GM12874 (cell line): ENCODE measurements at regions not wholly inside any gene's neighbourhood (a gene's known extent, or its start where the extent isn't known, plus 50 kb on each side); places are given as distances from the start of the nearest gene placed in this dataset.

Source experiments
- TF ChIP-seq, protein P1 (sequence below): IDR thresholded peaks from 2 replicates; pipeline ENCODE4 v1.5.1; 2011; ENCODE audit warnings: low read depth, mild to moderate bottlenecking, control low read depth, low read length, moderate library complexity; ENCODE audit not compliant: insufficient read depth

DNA sequence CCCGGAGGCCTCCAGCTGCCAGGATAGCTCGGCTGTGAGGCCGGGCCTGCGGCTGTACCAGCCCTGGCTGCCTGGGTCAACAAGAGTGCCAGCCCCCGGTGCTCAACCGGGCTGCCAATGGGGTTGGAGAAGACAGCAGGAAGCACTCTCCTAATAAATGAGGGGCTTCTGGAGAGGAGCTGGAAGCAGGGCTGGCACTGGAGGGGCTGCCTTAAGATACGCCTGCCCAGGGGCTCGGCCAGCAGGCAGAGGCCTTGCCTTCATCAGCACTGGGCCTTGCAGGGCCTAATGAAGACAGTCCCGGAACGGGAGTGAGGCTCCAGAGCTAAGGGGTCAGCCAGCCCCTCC lies 73.6 kb downstream of the TEX51 start:
- TF ChIP-seq, protein P1, sequence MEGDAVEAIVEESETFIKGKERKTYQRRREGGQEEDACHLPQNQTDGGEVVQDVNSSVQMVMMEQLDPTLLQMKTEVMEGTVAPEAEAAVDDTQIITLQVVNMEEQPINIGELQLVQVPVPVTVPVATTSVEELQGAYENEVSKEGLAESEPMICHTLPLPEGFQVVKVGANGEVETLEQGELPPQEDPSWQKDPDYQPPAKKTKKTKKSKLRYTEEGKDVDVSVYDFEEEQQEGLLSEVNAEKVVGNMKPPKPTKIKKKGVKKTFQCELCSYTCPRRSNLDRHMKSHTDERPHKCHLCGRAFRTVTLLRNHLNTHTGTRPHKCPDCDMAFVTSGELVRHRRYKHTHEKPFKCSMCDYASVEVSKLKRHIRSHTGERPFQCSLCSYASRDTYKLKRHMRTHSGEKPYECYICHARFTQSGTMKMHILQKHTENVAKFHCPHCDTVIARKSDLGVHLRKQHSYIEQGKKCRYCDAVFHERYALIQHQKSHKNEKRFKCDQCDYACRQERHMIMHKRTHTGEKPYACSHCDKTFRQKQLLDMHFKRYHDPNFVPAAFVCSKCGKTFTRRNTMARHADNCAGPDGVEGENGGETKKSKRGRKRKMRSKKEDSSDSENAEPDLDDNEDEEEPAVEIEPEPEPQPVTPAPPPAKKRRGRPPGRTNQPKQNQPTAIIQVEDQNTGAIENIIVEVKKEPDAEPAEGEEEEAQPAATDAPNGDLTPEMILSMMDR, result no peak

DNA sequence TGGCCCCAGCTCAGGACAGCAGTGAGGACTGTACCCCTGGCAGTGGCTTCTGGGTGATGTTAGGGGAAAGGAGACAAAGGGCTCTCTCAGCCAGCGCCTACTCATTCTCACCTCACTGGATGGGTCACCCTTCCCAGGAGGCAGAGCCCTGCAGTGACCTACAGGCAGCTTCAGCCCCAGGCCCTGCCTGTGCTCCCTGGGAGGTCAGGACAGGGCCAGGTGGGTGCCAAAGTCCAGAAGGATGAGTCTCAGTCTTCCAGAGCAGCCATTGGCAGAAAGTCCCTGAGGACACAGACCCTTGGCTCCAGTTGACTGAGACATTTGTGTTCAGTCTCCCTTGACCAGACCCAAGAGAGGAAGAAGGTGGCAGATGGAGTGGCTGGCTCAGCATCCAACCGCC lies 75.1 kb downstream of the TEX51 start:
- TF ChIP-seq, protein P1, result no peak

DNA sequence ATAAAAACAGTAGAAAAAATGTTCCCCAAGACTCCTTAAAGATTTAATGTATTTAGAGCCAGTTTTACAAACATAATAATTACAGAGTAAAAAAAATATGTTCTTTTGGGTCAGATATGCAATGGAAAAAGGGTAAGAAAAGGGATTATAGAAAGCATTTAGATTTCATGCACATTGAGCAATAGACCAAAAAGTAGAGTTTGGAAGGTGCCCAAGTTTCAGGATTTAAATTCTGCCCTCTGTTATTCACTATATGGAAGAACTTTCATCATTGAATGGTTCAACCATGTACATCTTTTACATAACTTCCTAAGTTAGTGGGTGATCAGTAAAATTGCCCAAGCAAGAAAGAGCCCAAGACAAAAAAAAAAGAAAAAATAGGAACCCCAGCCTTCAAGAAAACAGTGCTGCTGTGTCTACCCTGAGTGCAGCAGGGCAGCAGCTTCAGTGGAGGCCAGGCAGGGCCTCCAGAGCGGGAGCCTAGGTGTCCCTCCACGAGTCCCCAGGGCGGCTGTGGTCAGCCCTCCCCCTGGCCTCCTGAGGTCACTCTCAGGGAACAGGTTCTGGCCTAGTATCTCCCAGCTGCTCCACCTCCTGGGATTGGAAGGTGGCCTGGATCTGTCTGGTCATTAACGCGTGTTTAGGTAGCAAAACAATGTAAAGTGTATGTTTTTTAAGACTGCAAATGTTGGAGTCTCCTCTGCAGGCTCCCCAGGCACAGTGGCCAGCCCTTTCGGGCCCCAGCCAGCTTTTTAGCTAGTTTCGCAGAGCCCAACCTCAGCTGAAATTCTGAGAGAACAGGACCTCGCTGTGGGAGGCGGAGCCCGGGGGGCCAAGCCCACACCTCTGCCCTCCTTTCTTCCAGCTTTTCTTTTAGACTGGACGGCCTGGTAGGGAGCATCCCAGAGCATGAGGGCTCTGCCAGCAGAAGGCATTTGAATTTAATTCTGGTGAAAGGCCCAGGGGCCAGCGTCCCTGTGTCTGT lies 77.3 kb downstream of the TEX51 start:
- TF ChIP-seq, protein P1, result no peak

DNA sequence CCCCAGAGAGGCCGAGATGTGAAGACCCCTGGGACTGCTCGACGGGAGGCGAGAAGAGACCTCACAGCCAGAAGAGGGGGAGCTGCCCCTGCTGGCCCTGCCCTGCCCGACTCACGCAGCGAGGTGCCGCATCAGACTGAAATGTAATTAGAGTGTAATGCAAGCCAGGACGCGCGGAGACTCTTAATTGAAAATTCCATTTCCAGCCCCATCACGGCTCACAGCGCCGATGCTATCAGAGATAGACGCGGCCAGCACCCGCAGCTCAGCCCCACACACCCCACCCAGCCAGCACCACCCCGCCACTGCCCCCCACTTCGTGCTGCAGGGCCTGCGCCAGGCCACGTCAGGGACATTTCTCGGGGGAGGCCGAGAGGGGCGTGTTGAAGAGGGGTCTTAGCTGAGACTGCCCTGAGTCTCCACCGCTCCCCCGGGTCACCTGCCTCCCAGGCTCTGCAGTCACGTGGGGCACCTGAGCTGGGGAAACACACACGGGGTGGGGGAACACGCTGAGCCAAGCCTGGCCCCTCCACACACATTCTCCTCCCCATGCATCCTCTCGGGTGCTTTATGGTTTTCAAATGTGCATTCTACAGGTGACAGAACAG lies 78.1 kb downstream of the TEX51 start:
- TF ChIP-seq, protein P1, result no peak

DNA sequence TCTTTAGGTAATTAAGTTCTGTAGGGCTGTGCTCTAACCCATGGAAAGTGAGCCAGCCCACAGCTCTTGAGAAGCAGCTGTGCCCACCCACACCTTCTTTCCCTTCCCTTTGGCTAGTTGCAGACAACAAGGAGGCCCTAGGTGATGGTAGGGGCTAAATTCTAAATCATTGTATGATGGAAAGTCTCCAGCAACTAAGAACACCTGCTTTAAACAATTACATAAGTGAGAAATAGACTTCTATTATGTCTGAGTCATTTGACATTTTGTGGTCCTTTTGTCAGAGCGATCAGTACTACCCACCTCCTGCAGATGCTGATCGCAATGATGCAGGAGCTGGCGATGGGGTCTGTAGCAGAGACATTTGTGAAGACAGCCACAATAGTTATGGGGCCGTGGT lies 79.6 kb downstream of the TEX51 start:
- TF ChIP-seq, protein P1, result no peak

DNA sequence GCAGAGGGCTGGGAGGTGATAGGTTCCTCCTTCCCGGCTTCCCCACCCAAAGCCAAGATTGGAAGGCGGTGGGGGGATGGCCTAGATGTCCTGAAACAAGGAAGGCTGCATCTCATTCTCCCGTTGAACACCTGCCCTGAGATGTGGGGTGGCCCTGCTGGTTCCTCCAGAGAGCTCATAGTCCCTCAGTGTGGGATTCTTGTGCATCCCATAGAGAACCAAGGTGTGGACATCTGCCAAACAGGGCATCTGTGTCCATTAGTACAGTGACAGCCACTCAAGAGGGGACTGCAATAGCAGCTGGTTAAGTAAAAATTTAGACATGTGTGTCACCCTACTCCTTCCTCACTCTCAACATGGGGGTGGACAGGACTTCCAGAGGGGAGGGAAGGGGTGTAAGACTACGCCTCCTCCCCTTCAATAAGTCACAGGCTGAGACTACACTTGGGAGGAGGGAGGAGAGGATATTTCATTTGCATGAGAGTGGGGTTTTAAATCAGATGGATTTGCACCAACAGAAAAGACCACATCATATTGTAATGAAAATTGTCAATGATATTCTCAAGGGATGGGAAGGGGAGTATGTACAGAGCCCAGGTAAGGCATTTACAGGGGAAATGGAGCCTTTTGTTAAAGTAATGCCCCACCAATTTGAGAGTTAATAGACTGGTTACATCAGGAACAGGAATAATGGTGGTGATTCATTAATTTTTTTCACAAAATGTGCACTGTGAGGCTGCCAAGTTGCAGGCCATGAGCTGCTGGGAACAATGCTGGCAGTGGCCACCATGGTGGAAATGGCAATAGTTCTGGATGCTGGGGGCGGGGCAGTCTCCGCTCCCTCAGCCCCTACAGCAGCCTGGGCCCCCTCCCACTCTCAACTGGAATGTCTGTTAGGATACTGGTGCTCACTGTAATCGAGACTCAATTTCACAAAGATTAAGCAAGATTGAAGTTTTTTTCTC lies 80.6 kb downstream of the TEX51 start:
- TF ChIP-seq, protein P1, result no peak

DNA sequence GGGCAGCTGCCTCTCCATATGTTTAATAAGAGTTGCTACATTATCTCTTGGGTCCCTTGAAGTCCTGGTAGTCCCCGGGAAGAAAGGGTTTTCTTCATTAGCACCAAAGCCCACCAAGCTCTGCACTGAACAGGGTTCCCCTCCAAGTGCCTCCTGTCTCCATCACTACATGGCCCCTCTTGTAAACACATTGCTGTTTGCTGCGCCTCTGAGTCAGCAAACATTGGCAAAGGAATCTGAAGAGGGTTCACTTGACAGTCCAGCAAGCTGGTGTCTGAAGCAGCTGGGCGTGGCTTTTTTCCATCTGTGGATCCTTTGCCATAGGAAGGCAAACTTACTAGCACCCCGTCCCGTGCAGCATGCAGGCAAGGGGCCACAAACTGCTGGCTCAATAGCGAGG lies 82.8 kb downstream of the TEX51 start:
- TF ChIP-seq, protein P1, result no peak
